Erythroblast (primary cell): ENCODE measurements at regions not wholly inside any gene's neighbourhood (a gene's known extent, or its start where the extent isn't known, plus 50 kb on each side); places are given as distances from the start of the nearest gene placed in this dataset.

ENCODE experiments used
- GATA1 ChIP-seq: IDR thresholded peaks from 2 replicates; pipeline ENCODE4 v1.6.1; 2011; ENCODE audit warnings: low read depth, mild to moderate bottlenecking, control low read depth, low read length, moderate library complexity
- POLR2A ChIP-seq: IDR thresholded peaks from 2 replicates; pipeline ENCODE4 v1.6.1; 2011; ENCODE audit warnings: mild to moderate bottlenecking, low read length

- TF ChIP-seq POLR2A (no peak), GATA1 (no peak)
These were observed 135.8 kb upstream of the PRSS16 start for GRCh38 chr6:27111743-27112142.
